ENCODE measurements at regions not wholly inside any gene's neighbourhood (a gene's known extent, or its start where the extent isn't known, plus 50 kb on each side); places are given as distances from the start of the nearest gene placed in this dataset.
A peak's percentile ranks its signal among the peaks of the same experiment; 100 is the strongest.

DNA sequence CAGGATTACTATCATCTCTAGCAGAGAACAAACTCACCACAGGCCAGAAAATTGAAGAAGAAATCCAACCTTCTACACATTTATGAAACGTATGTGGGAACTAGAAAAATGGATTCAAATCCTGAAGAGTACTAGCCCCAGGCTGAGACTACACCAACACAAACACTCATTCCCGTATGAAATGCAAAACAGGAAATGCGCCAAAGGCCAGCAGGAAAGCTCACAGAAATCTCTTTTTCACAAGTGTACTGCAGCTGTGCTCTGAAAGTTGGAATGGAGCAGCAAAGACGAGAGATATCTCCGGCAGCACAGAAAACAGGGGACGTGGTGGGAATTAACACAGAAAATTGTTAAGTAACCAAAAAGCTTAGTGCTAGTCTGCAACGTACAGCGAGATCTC lies 913.5 kb downstream of the TDRD15 start:
- DNase-seq: peak; percentile 50
- 32 to 37% methylated on average over 8 of the region's 8 CpGs for WGBS, 2 donors
- Histone ChIP-seq H3K9me3 (no peaks in the 10 kb centered on the region), H3K36me3 (ENCODE audit: low read depth, missing control alignments) (no peaks in the 10 kb centered on the region), H3K27ac (no peak overlapping the region), H3K4me1 (no peaks in the 10 kb centered on the region), H3K27me3 (no peaks in the 10 kb centered on the region), H3K4me3 (no peak overlapping the region)
- intact Hi-C loops (cut with DNase I; ENCODE audit: low total_unique reads): no loop called here
- TF ChIP-seq, protein P1, sequence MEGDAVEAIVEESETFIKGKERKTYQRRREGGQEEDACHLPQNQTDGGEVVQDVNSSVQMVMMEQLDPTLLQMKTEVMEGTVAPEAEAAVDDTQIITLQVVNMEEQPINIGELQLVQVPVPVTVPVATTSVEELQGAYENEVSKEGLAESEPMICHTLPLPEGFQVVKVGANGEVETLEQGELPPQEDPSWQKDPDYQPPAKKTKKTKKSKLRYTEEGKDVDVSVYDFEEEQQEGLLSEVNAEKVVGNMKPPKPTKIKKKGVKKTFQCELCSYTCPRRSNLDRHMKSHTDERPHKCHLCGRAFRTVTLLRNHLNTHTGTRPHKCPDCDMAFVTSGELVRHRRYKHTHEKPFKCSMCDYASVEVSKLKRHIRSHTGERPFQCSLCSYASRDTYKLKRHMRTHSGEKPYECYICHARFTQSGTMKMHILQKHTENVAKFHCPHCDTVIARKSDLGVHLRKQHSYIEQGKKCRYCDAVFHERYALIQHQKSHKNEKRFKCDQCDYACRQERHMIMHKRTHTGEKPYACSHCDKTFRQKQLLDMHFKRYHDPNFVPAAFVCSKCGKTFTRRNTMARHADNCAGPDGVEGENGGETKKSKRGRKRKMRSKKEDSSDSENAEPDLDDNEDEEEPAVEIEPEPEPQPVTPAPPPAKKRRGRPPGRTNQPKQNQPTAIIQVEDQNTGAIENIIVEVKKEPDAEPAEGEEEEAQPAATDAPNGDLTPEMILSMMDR (IDR thresholded peaks at IDR 0.05): no peak
- no peak for TF ChIP-seq POLR2A (IDR thresholded peaks at IDR 0.05)

DNA sequence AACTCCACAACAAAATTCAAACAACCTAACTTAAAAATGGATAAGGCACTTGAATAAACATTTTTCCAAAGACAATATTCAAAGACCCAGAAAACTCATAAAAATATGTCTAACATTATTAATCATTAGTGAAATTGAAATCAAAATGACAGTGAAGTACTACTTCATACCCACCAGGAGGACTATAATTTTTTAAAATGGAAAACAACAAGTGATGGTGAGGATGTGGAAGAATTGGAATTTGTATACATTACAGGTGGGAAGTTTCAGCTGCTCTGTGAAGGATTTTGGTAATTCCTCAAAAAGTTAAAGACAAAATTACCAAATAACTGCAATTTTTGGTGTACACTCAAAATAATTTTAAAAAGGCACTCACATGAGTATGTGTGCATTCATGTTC lies 920.0 kb downstream of the TDRD15 start:
- Histone ChIP-seq H3K36me3 (ENCODE audit: low read depth, missing control alignments) (no peaks in the 10 kb centered on the region), H3K27me3 (no peaks in the 10 kb centered on the region), H3K4me1 (no peaks in the 10 kb centered on the region), H3K27ac (no peak overlapping the region), H3K4me3 (no peak overlapping the region), H3K9me3 (no peaks in the 10 kb centered on the region)
- DNase-seq: no peak
- TF ChIP-seq, protein P1 (IDR thresholded peaks at IDR 0.05): no peak
- TF ChIP-seq POLR2A (IDR thresholded peaks at IDR 0.05): no peak
- intact Hi-C loops (cut with DNase I; ENCODE audit: low total_unique reads): no loop called here

DNA sequence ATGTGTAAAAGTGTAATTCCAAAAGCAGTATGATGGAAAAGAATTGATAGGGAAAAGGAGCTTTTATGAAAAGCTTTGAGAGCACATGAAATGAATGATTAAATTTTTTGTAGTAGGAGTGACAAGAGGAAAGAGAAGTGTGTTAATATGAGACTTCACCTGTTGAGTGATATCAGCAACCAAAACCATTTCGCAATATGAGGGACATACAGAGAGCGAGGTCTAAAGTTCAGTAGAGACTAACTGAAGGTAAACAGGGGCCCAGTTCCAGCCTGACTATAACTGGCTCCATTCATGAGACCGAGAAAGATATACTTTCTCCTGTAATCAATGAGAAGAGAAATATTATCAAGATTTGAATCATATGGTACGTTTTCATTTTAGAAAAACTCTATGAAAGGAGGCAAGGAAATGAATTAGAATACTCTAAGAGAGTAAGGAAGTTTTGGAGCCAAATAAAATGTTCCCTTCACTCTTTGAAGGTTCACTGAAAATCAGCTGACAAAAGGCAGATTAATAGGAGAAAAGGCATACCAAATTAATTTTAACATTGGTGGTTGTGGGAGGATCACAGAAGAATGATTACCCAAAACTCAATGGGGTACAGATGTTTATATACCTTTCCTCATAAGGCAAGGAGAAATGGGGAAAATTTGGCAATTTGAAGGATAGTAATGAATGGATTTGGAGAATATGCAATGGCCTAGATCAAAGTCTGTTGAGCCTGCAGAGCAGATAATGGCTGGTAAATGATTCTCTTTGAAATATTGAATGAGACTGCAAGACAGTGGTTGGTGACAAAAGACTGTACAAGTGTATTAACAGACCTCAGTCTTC lies 932.2 kb downstream of the TDRD15 start:
- H3K36me3 ChIP-seq (ENCODE audit: low read depth, missing control alignments): no peaks in the 10 kb centered on the region
- WGBS, 2 donors: 91 to 95% methylated on average over 4 of the region's 4 CpGs
- intact Hi-C loops (cut with DNase I; ENCODE audit: low total_unique reads): no loop called here
- H3K4me1 ChIP-seq: no peaks in the 10 kb centered on the region
- TF ChIP-seq POLR2A (IDR thresholded peaks at IDR 0.05): no peak
- TF ChIP-seq, protein P1 (IDR thresholded peaks at IDR 0.05): no peak
- no peak overlapping the region for H3K4me3 ChIP-seq
- H3K9me3 ChIP-seq: no peaks in the 10 kb centered on the region
- no peaks in the 10 kb centered on the region for H3K27me3 ChIP-seq
- DNase-seq: no peak
- H3K27ac ChIP-seq: no peak overlapping the region

DNA sequence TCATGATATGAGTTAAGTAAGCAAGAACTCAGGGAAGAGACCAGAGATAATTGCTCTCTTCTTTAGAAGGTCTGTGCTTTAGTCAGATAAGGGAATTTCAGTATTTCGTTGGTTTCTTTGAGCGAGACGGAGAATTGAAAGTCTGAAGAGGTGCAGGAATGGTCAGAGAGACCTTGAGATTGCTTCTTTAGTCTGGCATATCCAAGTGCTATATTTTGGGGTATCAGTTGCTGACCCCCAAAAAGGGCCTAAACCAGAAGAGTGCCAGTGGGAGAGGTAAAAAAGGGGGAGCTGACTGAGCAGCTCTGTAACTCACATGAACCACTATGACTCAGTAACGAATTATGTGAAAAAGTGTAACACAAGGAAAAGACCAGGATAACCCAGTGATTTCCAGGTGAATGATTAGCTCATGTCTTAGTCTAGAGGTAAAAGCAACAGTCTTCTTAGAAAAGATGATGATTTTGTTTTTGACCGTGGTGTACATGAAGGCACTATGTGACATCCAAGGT lies 932.9 kb downstream of the TDRD15 start:
- no peak for DNase-seq
- TF ChIP-seq, protein P1 (IDR thresholded peaks at IDR 0.05): no peak
- TF ChIP-seq POLR2A (IDR thresholded peaks at IDR 0.05): no peak
- H3K27me3 ChIP-seq: no peaks in the 10 kb centered on the region
- no peaks in the 10 kb centered on the region for H3K36me3 ChIP-seq (ENCODE audit: low read depth, missing control alignments)
- intact Hi-C loops (cut with DNase I; ENCODE audit: low total_unique reads): no loop called here
- 93 to 96% methylated on average over 5 of the region's 5 CpGs for WGBS, 2 donors
- H3K9me3 ChIP-seq: no peaks in the 10 kb centered on the region
- H3K27ac ChIP-seq: no peak overlapping the region
- no peaks in the 10 kb centered on the region for H3K4me1 ChIP-seq
- no peak overlapping the region for H3K4me3 ChIP-seq

DNA sequence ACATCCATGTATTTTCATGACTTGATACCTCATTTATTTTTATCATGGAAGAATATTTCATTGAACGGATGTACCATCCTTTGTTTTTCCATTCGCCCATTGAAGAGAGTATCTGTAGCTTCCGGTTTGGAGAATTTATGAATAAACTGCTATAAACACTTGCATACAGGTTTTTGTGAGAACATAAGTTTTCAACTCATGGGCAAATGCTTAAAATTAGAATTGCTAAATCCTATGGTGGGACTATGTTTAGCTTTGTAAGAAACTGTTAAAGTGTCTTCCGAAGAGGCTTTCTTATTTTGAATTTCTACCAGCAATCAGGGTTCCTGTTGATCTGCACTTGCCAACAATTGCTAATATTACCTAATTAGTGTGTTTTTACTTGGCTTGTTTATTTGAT lies 938.9 kb downstream of the TDRD15 start:
- WGBS, 2 donors: 86 to 93% methylated on average over 4 of the region's 4 CpGs
- TF ChIP-seq, protein P1 (IDR thresholded peaks at IDR 0.05): no peak
- no peak for TF ChIP-seq POLR2A (IDR thresholded peaks at IDR 0.05)
- H3K36me3 ChIP-seq (ENCODE audit: low read depth, missing control alignments): no peaks in the 10 kb centered on the region

More for the DNA sequence above, 938.9 kb downstream of the TDRD15 start:
- H3K27me3 ChIP-seq: no peaks in the 10 kb centered on the region
- no peaks in the 10 kb centered on the region for H3K9me3 ChIP-seq
- H3K4me1 ChIP-seq: no peaks in the 10 kb centered on the region
- intact Hi-C loops (cut with DNase I; ENCODE audit: low total_unique reads): no loop called here
- H3K27ac ChIP-seq: no peak overlapping the region
- no peak for DNase-seq
- H3K4me3 ChIP-seq: no peak overlapping the region

Measured in testis (tissue), 2 donors.